H9 (cell line): ENCODE measurements at regions not wholly inside any gene's neighbourhood (a gene's known extent, or its start where the extent isn't known, plus 50 kb on each side); places are given as distances from the start of the nearest gene placed in this dataset.

ENCODE experiments used
- DNase-seq: peaks from one replicate; pipeline ENCODE4 v3.0.0-alpha.2; 2017
- H2AFZ ChIP-seq: one replicate; pipeline ENCODE4 v1.6.1; 2013; ENCODE audit warnings: mild to moderate bottlenecking, low read length, control low read depth, moderate library complexity
- H2AK5ac ChIP-seq: 2 replicates; pipeline ENCODE4 v1.6.1; 2013; ENCODE audit warnings: low read length, control low read depth, mixed read lengths; ENCODE audit not compliant: insufficient read length
- H2BK120ac ChIP-seq: one replicate; pipeline ENCODE4 v1.6.1; 2013; ENCODE audit warnings: low read depth, mild to moderate bottlenecking, low read length, control low read depth, inconsistent platforms; ENCODE audit not compliant: poor library complexity, severe bottlenecking
- H2BK12ac ChIP-seq: 2 replicates; pipeline ENCODE4 v1.6.1; 2013; ENCODE audit warnings: low read length, control low read depth, mixed read lengths, low read depth; ENCODE audit not compliant: insufficient read length
- H2BK15ac ChIP-seq: 2 replicates; pipeline ENCODE4 v1.6.1; 2013; ENCODE audit warnings: low read depth, low read length, control low read depth
- H2BK20ac ChIP-seq: one replicate; pipeline ENCODE4 v1.6.1; 2013; ENCODE audit warnings: low read depth, mild to moderate bottlenecking, low read length, control low read depth, inconsistent platforms; ENCODE audit not compliant: poor library complexity, severe bottlenecking
- H2BK5ac ChIP-seq: 2 replicates; pipeline ENCODE4 v1.6.1; 2013; ENCODE audit warnings: low read length, control low read depth, mixed read lengths; ENCODE audit not compliant: insufficient read length
- H3K14ac ChIP-seq: 2 replicates; pipeline ENCODE4 v1.6.1; 2013; ENCODE audit warnings: low read length, control low read depth; ENCODE audit not compliant: insufficient read depth
- H3K18ac ChIP-seq: 2 replicates; pipeline ENCODE4 v1.6.1; 2013; ENCODE audit warnings: low read depth, mild to moderate bottlenecking, mixed read lengths, low read length, control low read depth; ENCODE audit not compliant: insufficient read length
- H3K23ac ChIP-seq: 2 replicates; pipeline ENCODE4 v1.6.1; 2013; ENCODE audit warnings: low read length, control low read depth, mixed read lengths, low read depth; ENCODE audit not compliant: insufficient read length
- H3K23me2 ChIP-seq: 2 replicates; pipeline ENCODE4 v1.6.1; 2013; ENCODE audit warnings: low read depth, mild to moderate bottlenecking, mixed read lengths, low read length, control low read depth; ENCODE audit not compliant: insufficient read length, poor library complexity, severe bottlenecking
- H3K27ac ChIP-seq: 2 replicates; pipeline ENCODE4 v1.5.1; 2013; ENCODE audit warnings: low read length, control low read depth, mixed read lengths, low read depth; ENCODE audit not compliant: insufficient read length
- H3K27me3 ChIP-seq: 2 replicates; pipeline ENCODE4 v1.6.1; 2013; ENCODE audit warnings: low read length, control low read depth, inconsistent platforms; ENCODE audit not compliant: insufficient read depth
- H3K4ac ChIP-seq: 2 replicates; pipeline ENCODE4 v1.6.1; 2013; ENCODE audit warnings: low read depth, mild to moderate bottlenecking, control low read depth, inconsistent platforms, low read length, moderate library complexity
- H3K4me1 ChIP-seq: 2 replicates; pipeline ENCODE4 v1.6.1; 2013; ENCODE audit warnings: low read length, control low read depth, inconsistent platforms; ENCODE audit not compliant: insufficient read depth
- H3K4me2 ChIP-seq: 2 replicates; pipeline ENCODE4 v1.6.1; 2013; ENCODE audit warnings: low read length, control low read depth, mixed read lengths; ENCODE audit not compliant: insufficient read length, insufficient read depth
- H3K56ac ChIP-seq: 2 replicates; pipeline ENCODE4 v1.6.1; 2013; ENCODE audit warnings: low read depth, mild to moderate bottlenecking, mixed read lengths, low read length, control low read depth; ENCODE audit not compliant: insufficient read length
- H3K79me1 ChIP-seq: 2 replicates; pipeline ENCODE4 v1.6.1; 2013; ENCODE audit warnings: low read depth, mild to moderate bottlenecking, moderate library complexity, low read length, control low read depth, inconsistent platforms; ENCODE audit not compliant: insufficient read depth, poor library complexity, severe bottlenecking
- H3K79me2 ChIP-seq: 2 replicates; pipeline ENCODE4 v1.6.1; 2013; ENCODE audit warnings: low read length, control low read depth, inconsistent platforms; ENCODE audit not compliant: insufficient read depth
- H3K9ac ChIP-seq: 2 replicates; pipeline ENCODE4 v1.6.1; 2013; ENCODE audit warnings: low read length, control low read depth, mixed read lengths; ENCODE audit not compliant: insufficient read length; ENCODE audit errors: extremely low read depth
- H3K9me3 ChIP-seq: one replicate; pipeline ENCODE4 v1.6.1; 2013; ENCODE audit warnings: low read depth, low read length, inconsistent platforms; ENCODE audit not compliant: control insufficient read depth
- H3T11ph ChIP-seq: one replicate; pipeline ENCODE4 v1.6.1; 2013; ENCODE audit warnings: mild to moderate bottlenecking, low read length, control low read depth, inconsistent platforms
- H4K20me1 ChIP-seq: one replicate; pipeline ENCODE4 v1.6.1; 2013; ENCODE audit not compliant: control insufficient read depth, insufficient read length, insufficient read depth
- H4K5ac ChIP-seq: 2 replicates; pipeline ENCODE4 v1.6.1; 2013; ENCODE audit warnings: low read depth, mild to moderate bottlenecking, mixed read lengths, low read length, control low read depth; ENCODE audit not compliant: insufficient read length
- H4K8ac ChIP-seq: replicated peaks from 2 replicates; pipeline ENCODE4 v1.6.1; 2013; ENCODE audit warnings: low read length, control low read depth, mixed read lengths, low read depth; ENCODE audit not compliant: insufficient read length
- H4K91ac ChIP-seq: 2 replicates; pipeline ENCODE4 v1.6.1; 2013; ENCODE audit warnings: low read depth, mild to moderate bottlenecking, moderate library complexity, mixed read lengths, low read length, control low read depth; ENCODE audit not compliant: insufficient read length
- H3K27ac Mint-ChIP-seq, 3 experiments: 2 replicates in 2 of 3; 3 replicates in 1 of 3; pipeline ENCODE4 v1.8.0; 2020 to 2021; ENCODE audit warnings: mixed read lengths in 3 of 3, mild to moderate bottlenecking in 1 of 3, moderate library complexity in 1 of 3
- H3K27me3 Mint-ChIP-seq: 2 replicates; pipeline ENCODE4 v1.8.0; 2021; ENCODE audit warnings: low read depth, mild to moderate bottlenecking, moderate library complexity, mixed read lengths
- H3K36me3 Mint-ChIP-seq, 3 experiments: 2 replicates in 2 of 3; 3 replicates in 1 of 3; pipeline ENCODE4 v1.8.0; 2020 to 2021; ENCODE audit warnings: low read depth in 3 of 3, mixed read lengths in 3 of 3; ENCODE audit not compliant: insufficient read depth in 1 of 3
- H3K4me1 Mint-ChIP-seq, 2 experiments: 2 replicates each; pipeline ENCODE4 v1.8.0; 2020; ENCODE audit warnings: mixed read lengths in 2 of 2
- H3K4me3 Mint-ChIP-seq, 2 experiments: 2 replicates in 1 of 2; 3 replicates in 1 of 2; pipeline ENCODE4 v1.8.0; 2020 to 2021; ENCODE audit warnings: mild to moderate bottlenecking in 2 of 2, mixed read lengths in 2 of 2, moderate library complexity in 1 of 2
- H3K9me3 Mint-ChIP-seq, 2 experiments: 2 replicates in 1 of 2; 3 replicates in 1 of 2; pipeline ENCODE4 v1.8.0; 2020; ENCODE audit warnings: mild to moderate bottlenecking in 2 of 2, mixed read lengths in 2 of 2, moderate library complexity in 1 of 2
- CTCF ChIP-seq: fragments of 200-600 bp; sonication (generic); conservative IDR thresholded peaks from 3 replicates; pipeline ENCODE4 v1.8.0; 2021; ENCODE audit warnings: antibody characterized with exemption, mild to moderate bottlenecking
- WGBS: extraction: QIAGEN DNeasy Blood & Tissue Kit; methylation state at CpG from one replicate; pipeline ENCODE4 v1.1.7; 2013; ENCODE audit warnings: missing lambda C conversion rate, low lambda C conversion rate, mixed read lengths; ENCODE audit not compliant: insufficient read length; ENCODE audit errors: extremely low coverage; 5-methylcytosine and 5-hydroxymethylcytosine counted together

GRCh38 chr1:201645956-201646355 is 107.0 kb downstream of the NAV1 start:
- Mint-ChIP-seq H3K4me1 (peaks cover 17 to 21% of the 10 kb centered on the region in 2 experiments), H3K27ac (no peak overlapping the region), H3K27me3 (peaks cover 83% of the 10 kb centered on the region), H3K9me3 (peaks cover 0 to 4% of the 10 kb centered on the region in 2 experiments; a peak in 2 of 5 replicates), H3K4me3 (no peak overlapping the region), H3K36me3 (peaks cover 0 to 3% (median 0%) of the 10 kb centered on the region in 3 experiments; a peak in 3 of 7 replicates)
- Histone ChIP-seq H4K20me1 (no peaks in the 10 kb centered on the region), H3K9me3 (no peaks in the 10 kb centered on the region), H3T11ph (no peak overlapping the region), H3K18ac (no peak overlapping the region), H3K4me1 (peaks cover 6% of the 10 kb centered on the region), H3K27ac (no peak overlapping the region), H2BK5ac (no peak overlapping the region), H2BK15ac (no peak overlapping the region), H3K23ac (no peak overlapping the region), H4K8ac (no peak overlapping the region), H3K4me2 (no peak overlapping the region), H2AFZ (no peak overlapping the region), H3K23me2 (peaks cover 34% of the 10 kb centered on the region), H2BK120ac (no peak overlapping the region), H3K27me3 (peaks cover 5% of the 10 kb centered on the region; the same call in 1 of the 2 replicates), H4K5ac (no peak overlapping the region), H4K91ac (no peak overlapping the region), H2BK12ac (no peak overlapping the region), H3K4ac (no peak overlapping the region), H3K79me1 (no peaks in the 10 kb centered on the region), H2BK20ac (no peak overlapping the region), H3K79me2 (no peaks in the 10 kb centered on the region), H3K14ac (no peak overlapping the region), H2AK5ac (no peak overlapping the region), H3K9ac (no peak overlapping the region), H3K56ac (no peak overlapping the region)
- DNase-seq: no peak
- whole genome bisulfite sequencing: no CpG with 5 or more reads among the region's 3 CpGs
- no peak for TF ChIP-seq CTCF
